ENCODE measurements at regions not wholly inside any gene's neighbourhood (a gene's known extent, or its start where the extent isn't known, plus 50 kb on each side); places are given as distances from the start of the nearest gene placed in this dataset.

- no peak for DNase-seq (ENCODE audit: low read depth)
These were observed 94.8 kb downstream of the MIS18A start for GRCh38 chr21:32184065-32184464.

DNA sequence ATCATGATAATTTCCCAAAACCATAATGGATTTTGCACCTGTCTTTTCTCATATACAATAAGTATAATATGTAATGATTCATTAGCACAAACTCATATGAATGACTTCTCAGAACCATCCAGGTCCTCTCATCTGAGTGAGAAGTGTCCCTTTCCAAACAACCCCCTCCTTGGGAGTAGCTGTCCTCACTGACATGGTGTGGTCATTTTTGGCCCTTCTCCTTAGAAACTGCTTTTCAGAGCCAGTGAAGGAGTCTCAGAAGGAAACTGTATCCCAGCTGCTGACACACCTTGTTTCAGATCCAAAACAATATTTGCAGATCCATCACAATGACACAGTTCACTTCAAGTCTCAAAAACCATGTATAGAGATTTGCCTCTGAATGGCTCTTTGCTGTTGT is 95.5 kb downstream of the MIS18A start:
- DNase-seq (ENCODE audit: low read depth): no peak

DNA sequence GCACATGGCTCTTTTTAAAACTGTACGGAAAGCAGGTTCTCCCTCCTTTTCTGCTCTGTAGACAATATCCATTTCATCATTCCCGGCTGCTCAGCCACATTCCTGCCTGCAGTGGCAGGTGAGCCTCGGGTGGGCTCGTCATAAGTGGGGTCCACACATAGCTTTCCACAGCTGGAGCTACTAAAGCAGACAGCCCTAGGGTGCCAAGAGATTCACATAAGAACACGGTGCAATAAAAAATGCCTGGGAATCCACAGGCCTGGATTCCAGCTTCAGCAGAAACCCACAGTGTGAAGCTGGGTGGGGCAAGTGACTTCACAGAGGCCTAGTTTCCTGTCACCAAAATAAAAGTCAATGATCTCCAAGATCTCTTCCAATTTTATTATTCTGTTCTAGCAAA is 96.4 kb downstream of the MIS18A start:
- DNase-seq (ENCODE audit: low read depth): no peak

- no peak for DNase-seq (ENCODE audit: low read depth)
These were observed 97.4 kb downstream of the MIS18A start for GRCh38 chr21:32181457-32181856.

DNA sequence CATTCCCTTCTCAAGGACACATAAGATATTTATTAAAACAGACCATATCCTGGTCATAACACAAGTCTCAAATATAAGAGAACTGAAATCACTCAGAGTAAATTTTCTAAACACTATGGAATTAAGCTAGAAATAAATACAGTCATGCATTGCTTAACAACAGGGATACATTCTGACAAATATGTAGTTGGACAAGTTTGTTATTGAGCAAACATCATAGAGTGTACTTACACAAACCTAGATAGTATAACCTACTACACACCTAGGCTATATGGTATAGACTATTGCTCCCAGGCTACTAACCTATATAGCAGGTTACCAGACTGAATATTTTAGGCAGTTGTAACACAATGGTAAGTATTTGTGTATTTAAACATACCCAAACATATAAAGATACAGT is 104.0 kb downstream of the MIS18A start:
- DNase-seq (ENCODE audit: low read depth): no peak

DNA sequence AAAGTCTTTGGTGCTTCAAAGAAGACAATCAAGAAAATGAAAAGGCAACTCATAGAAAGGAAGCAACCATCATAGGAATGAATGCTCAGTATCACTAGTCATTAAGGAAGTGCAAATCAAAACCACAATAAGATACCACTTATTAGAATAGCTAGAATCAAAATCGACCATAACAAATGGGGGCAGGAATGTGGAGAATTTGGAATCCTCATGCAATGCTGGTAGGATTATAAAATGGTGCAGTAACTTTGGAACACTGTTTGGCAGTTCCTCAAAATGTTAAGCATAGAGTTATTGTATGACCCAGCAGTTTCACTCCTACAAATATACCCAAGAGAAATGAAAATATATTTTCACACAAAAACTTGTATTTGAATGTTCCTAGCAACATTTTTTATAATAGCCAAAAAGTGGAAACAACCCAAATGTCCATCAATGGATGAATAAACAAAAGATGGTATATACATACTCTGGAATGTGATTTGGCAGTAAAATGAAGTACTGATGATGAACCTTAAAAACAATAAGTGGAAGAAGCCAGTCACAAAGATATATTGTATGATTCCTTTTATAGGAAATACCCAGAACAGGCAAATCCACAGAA is 105.6 kb downstream of the MIS18A start:
- DNase-seq (ENCODE audit: low read depth): no peak

DNA sequence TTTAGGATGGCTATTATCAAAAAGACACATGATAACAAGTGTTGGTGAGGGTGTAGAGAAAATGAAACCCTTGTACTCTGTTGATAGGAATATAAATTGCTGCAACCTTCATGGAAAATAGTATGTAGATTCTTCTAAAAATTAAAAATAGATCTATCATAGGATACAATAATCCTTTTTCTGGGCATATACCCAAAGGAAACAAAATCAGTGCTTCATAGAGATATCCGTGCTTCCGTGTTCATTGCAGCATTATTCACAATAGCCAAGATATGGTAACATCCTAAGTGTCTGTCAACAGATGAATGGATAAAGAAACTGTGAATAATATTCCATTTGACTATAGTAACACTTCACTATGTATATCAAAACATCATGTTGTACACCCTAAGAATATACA is 106.7 kb downstream of the MIS18A start:
- no peak for DNase-seq (ENCODE audit: low read depth)

DNA sequence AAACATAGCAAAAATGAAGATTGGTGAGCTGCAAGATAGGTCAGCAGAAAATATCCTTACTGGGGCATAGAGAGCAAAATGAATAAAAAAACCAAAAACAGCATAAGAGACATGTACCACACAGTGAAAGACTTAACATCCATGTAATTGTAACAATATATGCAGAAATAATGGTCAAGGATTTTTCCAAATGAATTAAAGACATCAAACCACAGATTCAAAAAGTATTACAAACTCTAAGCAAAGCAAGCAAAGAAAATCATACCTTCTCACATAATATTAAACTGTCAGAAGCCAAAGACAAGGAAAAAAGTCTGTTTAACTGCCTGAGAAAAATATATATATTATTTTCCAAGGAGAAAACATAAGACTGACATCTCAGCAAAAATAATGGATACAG is 111.3 kb downstream of the MIS18A start:
- DNase-seq (ENCODE audit: low read depth): no peak

DNA sequence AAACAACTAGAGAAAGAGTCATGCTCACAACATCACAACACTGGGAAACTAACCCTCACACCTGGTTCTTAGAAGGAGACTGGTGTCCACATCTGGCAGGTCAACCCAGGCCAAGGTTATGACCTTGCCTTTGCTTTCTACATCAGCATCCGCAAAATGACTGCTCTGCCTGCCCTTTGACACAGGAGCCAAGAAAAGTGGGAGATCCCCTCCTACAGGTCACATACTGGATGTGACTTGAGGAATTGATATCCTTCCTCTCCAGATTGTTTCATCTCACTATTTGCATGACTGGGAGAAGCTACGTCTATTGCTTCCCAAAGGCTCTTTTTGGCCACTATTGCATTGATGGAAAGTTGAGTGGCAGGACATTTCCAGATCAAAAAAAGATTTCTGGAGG is 115.5 kb downstream of the MIS18A start:
- DNase-seq (ENCODE audit: low read depth): no peak

- DNase-seq (ENCODE audit: low read depth): no peak
These were observed 116.0 kb downstream of the MIS18A start for GRCh38 chr21:32162727-32163320.

DNA sequence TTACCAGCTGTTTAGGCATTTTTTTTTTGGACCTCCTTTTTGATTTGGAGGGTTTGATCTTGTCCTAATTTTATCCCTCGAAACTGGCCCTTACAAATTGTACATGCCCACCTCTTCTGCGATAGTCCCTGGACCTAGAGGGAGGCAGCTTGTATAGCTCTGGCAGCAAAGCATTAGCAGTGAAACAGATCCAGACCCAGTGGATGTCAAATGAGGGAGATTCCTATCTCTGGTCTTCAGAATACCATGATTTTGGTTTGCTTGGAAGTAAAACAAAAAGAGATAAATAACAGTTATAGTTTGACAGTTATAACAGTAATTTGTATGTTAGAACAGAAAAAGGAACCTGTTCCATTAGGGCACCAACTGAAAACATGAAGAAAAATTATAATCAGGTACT is 123.6 kb downstream of the MIS18A start:
- DNase-seq (ENCODE audit: low read depth): no peak

- no peak for DNase-seq (ENCODE audit: low read depth)
These were observed 131.8 kb downstream of the MIS18A start for GRCh38 chr21:32147041-32147440.

- no peak for DNase-seq (ENCODE audit: low read depth)
These were observed 134.0 kb downstream of the MIS18A start for GRCh38 chr21:32144851-32145250.

DNA sequence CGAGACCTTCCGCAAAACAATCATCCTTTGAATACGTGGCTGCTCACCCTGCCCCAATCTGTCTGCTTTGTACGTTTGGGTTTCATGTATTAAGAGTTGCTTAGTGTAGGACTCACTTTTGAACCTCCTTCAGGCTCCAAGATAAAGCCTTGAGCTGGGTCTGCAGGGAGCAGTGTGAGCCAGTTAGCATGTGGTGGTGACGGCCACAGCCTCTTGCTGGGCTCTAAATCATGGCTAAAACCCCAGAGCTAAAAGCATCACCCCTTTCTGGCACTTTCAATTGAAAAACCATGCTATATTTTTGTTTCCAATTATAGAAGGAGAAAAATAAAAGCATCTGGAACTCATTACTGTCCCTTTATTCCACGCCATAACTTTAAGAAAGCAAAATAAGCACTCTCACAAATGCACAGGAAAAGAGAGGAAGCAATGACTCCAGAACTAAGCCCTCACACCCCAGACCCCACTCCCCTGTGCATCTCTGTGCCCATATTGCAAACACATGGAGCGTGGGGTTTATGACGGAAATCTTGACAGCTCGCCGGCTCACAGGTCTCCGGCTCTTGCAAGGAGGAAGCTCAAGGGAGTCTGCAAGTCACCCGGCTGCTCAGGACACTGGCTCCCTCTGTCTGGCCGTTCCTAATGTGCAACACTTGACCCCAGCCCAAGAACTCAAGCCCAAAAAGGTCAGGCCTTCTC is 135.5 kb downstream of the MIS18A start:
- DNase-seq (ENCODE audit: low read depth): peak; percentile 84

- no peak for DNase-seq (ENCODE audit: low read depth)
These were observed 137.6 kb downstream of the MIS18A start for GRCh38 chr21:32141318-32141633.

DNA sequence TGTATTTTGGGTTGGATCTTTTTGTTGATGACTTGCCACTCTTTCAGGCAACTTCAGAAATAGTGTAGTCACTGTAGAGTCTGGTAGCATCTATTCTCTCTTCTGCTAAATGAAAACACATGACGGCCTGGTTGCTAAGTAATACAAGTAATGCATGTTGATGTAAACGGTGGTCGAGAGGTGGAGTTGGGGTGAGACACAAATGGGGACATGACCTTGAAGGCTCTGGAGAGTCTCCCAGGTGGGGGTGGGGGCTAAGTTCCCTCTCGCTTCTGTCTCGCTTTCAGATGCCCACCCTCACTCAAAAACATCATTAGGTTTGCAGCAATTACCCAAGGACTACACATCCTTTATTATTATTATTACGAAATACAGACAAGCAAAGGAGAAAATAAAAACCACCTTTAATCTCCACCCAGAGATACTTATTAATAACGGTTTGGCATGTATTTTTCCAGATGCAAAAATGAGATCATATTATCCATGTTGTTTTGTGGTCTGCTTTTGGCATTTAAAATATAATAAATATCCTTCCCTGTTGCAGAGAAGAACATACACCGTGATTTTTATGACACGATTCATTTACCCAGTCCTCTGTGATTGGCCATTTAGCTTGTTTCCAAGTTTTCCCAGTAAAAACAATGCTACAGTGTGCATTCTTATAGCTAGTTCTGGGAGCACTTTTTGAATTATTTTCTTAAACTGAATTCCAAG is 138.1 kb downstream of the MIS18A start:
- DNase-seq (ENCODE audit: low read depth): no peak

DNA sequence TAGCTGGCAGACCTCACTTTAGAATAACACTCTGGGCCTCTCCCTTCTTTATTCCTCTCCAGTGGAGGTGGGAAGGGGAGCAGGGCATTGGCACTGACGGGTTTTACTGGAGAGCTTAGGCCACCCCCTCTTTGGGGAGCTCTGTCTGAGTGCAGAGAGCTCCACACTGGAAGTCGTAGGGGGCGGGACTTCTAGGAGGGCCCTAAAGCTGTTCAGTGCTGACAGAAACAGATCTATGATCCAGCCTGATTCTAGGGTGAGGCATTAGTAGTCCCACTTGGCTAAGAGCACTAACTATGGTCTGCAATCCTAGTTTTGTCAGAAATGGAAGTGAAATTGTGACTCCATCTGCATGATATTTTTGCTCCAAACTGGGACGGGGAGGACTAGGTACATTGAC is 138.7 kb downstream of the MIS18A start:
- DNase-seq (ENCODE audit: low read depth): no peak

DNA sequence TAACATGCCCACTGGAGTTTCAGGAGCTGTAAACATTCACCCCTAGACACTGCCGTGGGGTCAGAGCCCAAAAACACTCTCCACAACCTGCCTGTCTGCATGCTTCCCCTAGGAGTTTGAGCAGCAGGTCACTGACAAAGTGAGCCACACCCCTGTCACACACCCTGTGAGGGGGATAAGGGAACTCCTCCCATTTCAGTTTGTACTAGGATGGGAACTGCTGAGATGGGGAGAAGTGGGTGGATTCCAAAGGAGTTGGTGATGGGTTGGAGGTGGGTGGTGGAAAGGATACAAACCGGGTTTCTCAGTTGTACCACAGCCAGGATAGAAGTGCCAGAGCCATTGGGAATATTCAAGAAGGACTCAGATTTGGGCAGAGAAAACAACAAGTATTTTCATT is 140.2 kb downstream of the MIS18A start:
- no peak for DNase-seq (ENCODE audit: low read depth)

DNA sequence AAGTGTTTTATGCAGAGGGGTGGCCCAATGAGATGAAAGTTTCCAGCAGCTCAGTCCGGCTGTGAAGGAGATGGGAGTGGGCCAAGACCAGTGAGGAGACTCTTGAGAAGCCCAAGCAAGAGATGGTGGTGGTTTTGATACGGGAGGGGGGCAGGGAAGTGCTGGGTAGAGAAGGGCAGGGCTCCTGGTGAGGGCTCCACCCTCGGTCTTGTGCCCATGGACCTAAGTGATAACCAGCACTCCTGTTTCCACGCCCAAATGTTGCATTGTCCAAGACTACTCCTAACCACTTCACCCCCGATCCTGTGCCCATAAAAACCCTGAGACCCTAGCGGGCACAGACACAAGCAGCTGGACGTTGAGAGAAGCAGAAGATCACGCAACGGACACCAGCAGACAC is 140.9 kb downstream of the MIS18A start:
- no peak for DNase-seq (ENCODE audit: low read depth)

GRCh38 chr21:32137266-32137665 is 141.6 kb downstream of the MIS18A start:
- DNase-seq (ENCODE audit: low read depth): peak; percentile 82

DNA sequence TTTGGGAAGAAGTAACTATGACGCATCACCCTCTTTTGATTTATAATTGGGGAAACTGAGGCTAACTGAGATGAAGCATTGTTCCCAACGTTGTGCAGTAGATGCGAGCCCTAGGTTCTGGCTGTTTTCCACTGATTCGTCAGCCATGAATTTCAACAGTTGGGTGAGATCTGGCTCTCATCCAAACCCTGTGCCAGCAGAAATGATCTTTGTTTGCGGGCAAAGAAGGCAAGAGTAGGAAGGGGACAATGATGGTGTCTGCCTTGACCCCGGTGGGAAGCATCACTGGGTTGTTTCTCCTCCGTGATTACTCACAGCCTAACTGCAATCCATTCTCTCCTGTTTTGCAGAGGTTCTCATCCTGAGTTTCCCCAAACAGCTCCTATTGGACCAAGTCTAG is 142.3 kb downstream of the MIS18A start:
- DNase-seq (ENCODE audit: low read depth): peak; percentile 75

DNA sequence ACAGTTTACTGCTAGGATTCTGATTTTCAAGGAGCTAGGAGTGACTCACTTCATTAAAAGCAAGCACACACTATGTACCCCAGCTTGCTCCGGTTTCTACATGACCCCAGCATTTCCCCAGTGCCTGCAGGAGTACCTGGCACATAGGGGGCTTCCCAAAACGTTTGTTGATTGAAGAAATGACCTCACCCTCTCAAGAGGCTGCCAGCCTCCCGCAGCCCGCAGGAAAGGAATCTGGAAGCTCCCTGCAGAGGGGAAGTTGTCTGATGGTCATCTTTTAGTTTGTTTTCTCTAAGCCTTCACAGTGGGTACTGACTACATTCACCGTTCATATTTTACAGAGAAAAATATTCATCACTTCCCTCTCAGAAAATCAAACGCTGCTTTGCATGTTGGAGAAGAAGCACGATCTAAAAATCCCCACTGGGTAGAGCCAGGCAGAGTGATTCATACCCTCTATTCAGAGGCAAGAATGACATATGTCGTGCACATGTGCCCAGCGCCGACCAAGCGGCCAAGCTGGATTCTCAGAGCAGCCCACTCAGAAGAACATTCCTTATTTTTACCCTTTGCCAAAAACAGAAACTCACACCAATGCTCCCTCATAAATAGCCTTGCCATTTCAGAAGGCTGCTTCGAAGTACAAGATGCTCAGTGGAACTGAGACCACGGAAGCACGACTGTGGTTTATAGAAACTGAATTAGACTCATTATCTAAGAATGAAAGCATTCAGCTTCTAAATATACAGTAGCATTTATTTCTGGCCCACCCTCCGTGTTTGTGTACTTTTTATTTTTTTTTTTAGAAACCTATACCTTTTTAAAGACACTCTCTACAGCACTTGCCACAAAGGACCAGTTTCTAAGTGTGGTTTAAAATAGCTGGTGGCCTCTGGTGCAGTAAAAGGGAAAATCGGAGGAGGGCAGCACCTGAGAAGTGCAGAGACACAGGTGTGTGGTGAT is 143.2 kb downstream of the MIS18A start:
- peak; percentile 92 for DNase-seq (ENCODE audit: low read depth)
